ENCODE measurements at regions not wholly inside any gene's neighbourhood (a gene's known extent, or its start where the extent isn't known, plus 50 kb on each side); places are given as distances from the start of the nearest gene placed in this dataset.

- H2BK20ac ChIP-seq (ENCODE audit: low read length) = no peak overlapping the region
- no peak overlapping the region for H3K14ac ChIP-seq (ENCODE audit: insufficient read length)
- H2AFZ ChIP-seq (ENCODE audit: low read length) = no peak overlapping the region
- no peak overlapping the region for H4K8ac ChIP-seq (ENCODE audit: extremely low read depth, insufficient read depth, low read length)
- H2BK12ac ChIP-seq (ENCODE audit: low read depth, low read length) = no peak overlapping the region
- no peak overlapping the region for H3K18ac ChIP-seq (ENCODE audit: extremely low read depth, low read length)
- H3K27ac ChIP-seq (ENCODE audit: low read depth, low read length) = no peak overlapping the region
- H3K4me2 ChIP-seq (ENCODE audit: insufficient read depth in 1 of 2, low read depth in 2 of 2, low read length in 2 of 2) = no peak overlapping the region
- no peak overlapping the region for H2BK120ac ChIP-seq (replicated peaks; ENCODE audit: low read depth, low read length)
- H4K20me1 ChIP-seq (replicated peaks in 1 of 2; ENCODE audit: control insufficient read depth in 1 of 2, insufficient read depth in 2 of 2, low read length in 2 of 2) = no peaks in the 10 kb centered on the region
- no peak overlapping the region for H3K4me3 ChIP-seq (ENCODE audit: extremely low read depth in 1 of 4, insufficient read depth in 2 of 4, low read depth in 3 of 4, low read length in 4 of 4)
- H3K56ac ChIP-seq (replicated peaks; ENCODE audit: insufficient read length, low read depth, low read length) = no peak overlapping the region
- 99% methylated on average over 3 of the region's 3 CpGs; no CpG with 5 or more reads in 1 of the 2 experiments for WGBS, 2 experiments (ENCODE audit: extremely low coverage in 1 of 2, insufficient coverage in 1 of 2, insufficient read length in 1 of 2, insufficient replicate concordance in 2 of 2, low coverage in 1 of 2, low lambda C conversion rate in 2 of 2, missing lambda C conversion rate in 1 of 2)
- DNase-seq (ENCODE audit: low read depth in 1 of 2, low spot score in 2 of 2) (no peak), FAIRE-seq (no peak)
- H3K4me1 ChIP-seq (replicated peaks in 1 of 4; ENCODE audit: control insufficient read depth in 3 of 4, insufficient read depth in 4 of 4, low read length in 3 of 4) = no peaks in the 10 kb centered on the region
- H3K4ac ChIP-seq (replicated peaks; ENCODE audit: insufficient read length, low read depth, low read length) = no peak overlapping the region
- H2AK5ac ChIP-seq (ENCODE audit: low read depth, low read length) = no peak overlapping the region
- H4K91ac ChIP-seq (replicated peaks; ENCODE audit: insufficient read length, low read length) = no peak overlapping the region
- H3K79me1 ChIP-seq (ENCODE audit: low read depth, low read length) = no peaks in the 10 kb centered on the region
- no peak overlapping the region for H3K9ac ChIP-seq (replicated peaks in 1 of 4; ENCODE audit: extremely low read depth in 1 of 4, low read depth in 3 of 4, low read length in 3 of 4)
- POLR2A ChIA-PET (ENCODE audit: partially characterized antibody) = no interaction called here
- H2BK5ac ChIP-seq (ENCODE audit: low read depth, low read length) = no peak overlapping the region
- H4K5ac ChIP-seq (ENCODE audit: insufficient read length, low read depth, low read length) = no peak overlapping the region
- H3K9me3 ChIP-seq (ENCODE audit: insufficient read depth in 2 of 2, low read depth in 1 of 2, low read length in 1 of 2) = no peaks in the 10 kb centered on the region
- H3K23me2 ChIP-seq (ENCODE audit: low read depth, low read length) = no peaks in the 10 kb centered on the region
- H3K27me3 ChIP-seq (replicated peaks in 1 of 4; ENCODE audit: control insufficient read depth in 3 of 4, extremely low read depth in 1 of 4, insufficient read depth in 3 of 4, low read length in 3 of 4) = no peaks in the 10 kb centered on the region
- no peak overlapping the region for H3K23ac ChIP-seq (ENCODE audit: insufficient read length)
- CTCF ChIA-PET (ENCODE audit: partially characterized antibody) = interaction anchor here (0.6 to 0.9 kb wide), 2 partner anchors 211 to 829 kb away, joined by 3 read pairs; no protein-coding TSS in a partner anchor
- no peaks in the 10 kb centered on the region for H3K79me2 ChIP-seq (ENCODE audit: control insufficient read depth in 1 of 2, insufficient read depth in 2 of 2, low read length in 2 of 2)
- no peak overlapping the region for H2BK15ac ChIP-seq (ENCODE audit: low read length)
- H3K36me3 ChIP-seq (ENCODE audit: control insufficient read depth in 2 of 4, insufficient read depth in 4 of 4, low read length in 3 of 4) = no peaks in the 10 kb centered on the region
- TF ChIP-seq SP2 (IDR thresholded peaks at IDR 0.05; ENCODE audit: low read length) (no peak), NANOG (IDR thresholded peaks at IDR 0.05; ENCODE audit: insufficient read depth, low read depth, low read length, poor library complexity, severe bottlenecking) (no peak), RBBP5 (IDR thresholded peaks at IDR 0.05; ENCODE audit: borderline replicate concordance, low read depth, low read length) (no peak)
These were observed 372.2 kb upstream of the MCTP2 start for GRCh38 chr15:93859176-93859575.

All from H1 (cell line).